ENCODE measurements at regions not wholly inside any gene's neighbourhood (a gene's known extent, or its start where the extent isn't known, plus 50 kb on each side); places are given as distances from the start of the nearest gene placed in this dataset.

- H3K27me3 ChIP-seq: no peaks in the 10 kb centered on the region
- in situ Hi-C loops (cut with MboI; ENCODE audit: low pct_ligation_motif_present in 1 of 4, low pct_unique_long_range_greater_than_20kb in 1 of 4, low sequenced_read_pairs in 3 of 4): no loop called here
- no peaks in the 10 kb centered on the region for H3K4me1 ChIP-seq
- H3K36me3 ChIP-seq: no peaks in the 10 kb centered on the region
- TF ChIP-seq EP300 (IDR thresholded peaks at IDR 0.05; ENCODE audit: low read depth) (no peak), POLR2AphosphoS5 (IDR thresholded peaks at IDR 0.05) (no peak), POLR2A (IDR thresholded peaks at IDR 0.05) (no peak), CTCF (IDR thresholded peaks at IDR 0.05) (no peak)
- intact Hi-C loops (cut with DNase I; ENCODE audit: low total_unique reads): no loop called here
- no peak overlapping the region for H3K27ac ChIP-seq
- no peak for DNase-seq
- WGBS, 2 donors (ENCODE audit: low coverage in 1 of 2): 75 to 76% methylated on average over 3 of the region's 3 CpGs
- H3K9me3 ChIP-seq: peaks cover 0 to 3% of the 10 kb centered on the region in 2 donors
- H3K4me3 ChIP-seq: no peak overlapping the region
These were observed 186.5 kb upstream of the PEX5L start for GRCh38 chr3:180223268-180223667.

- in situ Hi-C loops (cut with MboI; ENCODE audit: low pct_ligation_motif_present in 1 of 4, low pct_unique_long_range_greater_than_20kb in 1 of 4, low sequenced_read_pairs in 3 of 4) (no loop called here), intact Hi-C loops (cut with DNase I; ENCODE audit: low total_unique reads) (no loop called here)
- Histone ChIP-seq H3K4me3 (no peak overlapping the region), H3K9me3 (peaks cover 6 to 16% of the 10 kb centered on the region in 2 donors), H3K4me1 (no peaks in the 10 kb centered on the region), H3K27me3 (no peaks in the 10 kb centered on the region), H3K27ac (no peak overlapping the region), H3K36me3 (no peaks in the 10 kb centered on the region)
- TF ChIP-seq CTCF (IDR thresholded peaks at IDR 0.05): no peak
- TF ChIP-seq EP300 (IDR thresholded peaks at IDR 0.05; ENCODE audit: low read depth): no peak
- TF ChIP-seq POLR2A (IDR thresholded peaks at IDR 0.05): no peak
- no peak for DNase-seq
These were observed 192.4 kb upstream of the PEX5L start for GRCh38 chr3:180229113-180229512.

GRCh38 chr3:180239939-180240338 is 203.2 kb upstream of the PEX5L start:
- in situ Hi-C loops (cut with MboI; ENCODE audit: low pct_ligation_motif_present in 1 of 4, low pct_unique_long_range_greater_than_20kb in 1 of 4, low sequenced_read_pairs in 3 of 4) (no loop called here), intact Hi-C loops (cut with DNase I; ENCODE audit: low total_unique reads) (no loop called here)
- H3K27me3 ChIP-seq: no peaks in the 10 kb centered on the region
- 56 to 74% methylated on average over 2 of the region's 2 CpGs for WGBS, 2 donors (ENCODE audit: low coverage in 1 of 2)
- H3K4me3 ChIP-seq: no peak overlapping the region
- no peak for TF ChIP-seq POLR2AphosphoS5 (IDR thresholded peaks at IDR 0.05)
- no peak for TF ChIP-seq EP300 (IDR thresholded peaks at IDR 0.05; ENCODE audit: low read depth)
- TF ChIP-seq CTCF (IDR thresholded peaks at IDR 0.05): no peak
- TF ChIP-seq POLR2A (IDR thresholded peaks at IDR 0.05): no peak
- H3K36me3 ChIP-seq: no peaks in the 10 kb centered on the region
- no peak for DNase-seq
- H3K4me1 ChIP-seq: no peaks in the 10 kb centered on the region
- H3K27ac ChIP-seq: no peak overlapping the region
- H3K9me3 ChIP-seq: no peaks in the 10 kb centered on the region

- no peak for TF ChIP-seq POLR2AphosphoS5 (IDR thresholded peaks at IDR 0.05)
- TF ChIP-seq CTCF (IDR thresholded peaks at IDR 0.05): no peak
- no peak for TF ChIP-seq POLR2A (IDR thresholded peaks at IDR 0.05)
- no peak for TF ChIP-seq EP300 (IDR thresholded peaks at IDR 0.05; ENCODE audit: low read depth)
- DNase-seq: no peak
- H3K4me1 ChIP-seq: no peaks in the 10 kb centered on the region
- H3K27me3 ChIP-seq: no peaks in the 10 kb centered on the region
- 43 to 47% methylated on average over 5 of the region's 5 CpGs for WGBS, 2 donors (ENCODE audit: low coverage in 1 of 2)
- intact Hi-C loops (cut with DNase I; ENCODE audit: low total_unique reads) (no loop called here), in situ Hi-C loops (cut with MboI; ENCODE audit: low pct_ligation_motif_present in 1 of 4, low pct_unique_long_range_greater_than_20kb in 1 of 4, low sequenced_read_pairs in 3 of 4) (no loop called here)
- peaks cover 0 to 3% of the 10 kb centered on the region in 2 donors for H3K9me3 ChIP-seq
- H3K4me3 ChIP-seq: no peak overlapping the region
- H3K36me3 ChIP-seq: no peaks in the 10 kb centered on the region
- H3K27ac ChIP-seq: no peak overlapping the region
These were observed 210.0 kb upstream of the PEX5L start for GRCh38 chr3:180246688-180247195.
